Neuron (in vitro differentiated cells): ENCODE measurements at regions not wholly inside any gene's neighbourhood (a gene's known extent, or its start where the extent isn't known, plus 50 kb on each side); places are given as distances from the start of the nearest gene placed in this dataset.

Experiments
- H2AFZ ChIP-seq: one replicate; pipeline ENCODE4 v1.6.1; 2013; ENCODE audit warnings: low read depth, mild to moderate bottlenecking, inconsistent platforms, low read length, moderate library complexity
- H3K27me3 ChIP-seq: one replicate; pipeline ENCODE4 v1.6.1; 2013; ENCODE audit warnings: low read length; ENCODE audit not compliant: insufficient read depth
- H3K36me3 ChIP-seq: one replicate; pipeline ENCODE4 v1.6.1; 2013; ENCODE audit warnings: low read length; ENCODE audit not compliant: insufficient read depth
- H3K4me1 ChIP-seq: one replicate; pipeline ENCODE4 v1.6.1; 2013; ENCODE audit warnings: low read length; ENCODE audit not compliant: insufficient read depth
- H3K4me3 ChIP-seq: 2 replicates; pipeline ENCODE4 v1.5.1; 2013; ENCODE audit warnings: mild to moderate bottlenecking, low read length, moderate library complexity
- H3K9me3 ChIP-seq: one replicate; pipeline ENCODE4 v1.6.1; 2013; ENCODE audit warnings: low read length

GRCh38 chr1:221845650-221846371, 103.9 kb upstream of the DUSP10 start:
- H3K9me3 ChIP-seq, result no peaks in the 10 kb centered on the region
- H3K27me3 ChIP-seq, result no peaks in the 10 kb centered on the region
- no peak overlapping the region for H2AFZ ChIP-seq
- no peak overlapping the region for H3K4me3 ChIP-seq
- no peaks in the 10 kb centered on the region for H3K36me3 ChIP-seq
- no peaks in the 10 kb centered on the region for H3K4me1 ChIP-seq

- H3K9me3 ChIP-seq, result no peaks in the 10 kb centered on the region
- no peak overlapping the region for H3K4me3 ChIP-seq
- H3K27me3 ChIP-seq, result no peaks in the 10 kb centered on the region
- H3K36me3 ChIP-seq, result no peaks in the 10 kb centered on the region
- no peaks in the 10 kb centered on the region for H3K4me1 ChIP-seq
- H2AFZ ChIP-seq, result no peak overlapping the region
These were observed 100.1 kb upstream of the DUSP10 start for GRCh38 chr1:221841983-221842335.

DNA sequence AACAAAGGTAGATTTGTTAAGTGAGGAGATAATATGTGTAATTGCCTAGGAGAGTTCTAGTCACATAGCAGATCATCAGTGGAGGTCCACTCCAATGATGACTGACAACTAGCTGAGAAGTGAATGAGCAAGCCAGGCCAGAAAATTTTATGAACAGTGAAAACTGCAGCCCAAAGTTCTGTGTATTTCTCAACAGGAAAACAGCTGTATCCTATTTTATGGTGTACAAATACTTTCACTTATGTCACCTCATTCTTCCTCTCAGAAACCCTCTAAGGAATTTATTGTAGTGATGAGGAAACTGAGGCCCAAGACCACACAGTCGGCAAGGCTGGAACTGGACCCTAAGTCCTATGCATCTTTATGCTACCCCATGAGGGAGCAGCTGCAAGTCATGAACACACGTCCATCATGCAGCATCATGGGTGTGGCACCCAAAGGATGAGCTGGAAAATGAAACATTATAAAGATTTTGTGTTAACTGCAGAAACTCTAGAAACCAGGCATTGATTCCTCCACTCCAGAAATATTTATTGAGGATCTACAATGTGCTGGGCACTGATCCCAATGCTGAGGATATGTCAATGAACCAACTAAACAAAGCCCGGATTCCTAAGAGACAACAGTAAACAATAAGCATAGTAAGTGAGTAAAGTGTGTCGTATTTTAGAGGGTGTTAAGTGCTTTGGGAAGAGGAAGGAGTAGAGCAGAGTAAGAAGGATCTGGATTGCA, 99.5 kb upstream of the DUSP10 start:
- Histone ChIP-seq H2AFZ (no peak overlapping the region), H3K9me3 (no peaks in the 10 kb centered on the region), H3K27me3 (no peaks in the 10 kb centered on the region), H3K36me3 (no peaks in the 10 kb centered on the region), H3K4me1 (no peaks in the 10 kb centered on the region), H3K4me3 (no peak overlapping the region)

DNA sequence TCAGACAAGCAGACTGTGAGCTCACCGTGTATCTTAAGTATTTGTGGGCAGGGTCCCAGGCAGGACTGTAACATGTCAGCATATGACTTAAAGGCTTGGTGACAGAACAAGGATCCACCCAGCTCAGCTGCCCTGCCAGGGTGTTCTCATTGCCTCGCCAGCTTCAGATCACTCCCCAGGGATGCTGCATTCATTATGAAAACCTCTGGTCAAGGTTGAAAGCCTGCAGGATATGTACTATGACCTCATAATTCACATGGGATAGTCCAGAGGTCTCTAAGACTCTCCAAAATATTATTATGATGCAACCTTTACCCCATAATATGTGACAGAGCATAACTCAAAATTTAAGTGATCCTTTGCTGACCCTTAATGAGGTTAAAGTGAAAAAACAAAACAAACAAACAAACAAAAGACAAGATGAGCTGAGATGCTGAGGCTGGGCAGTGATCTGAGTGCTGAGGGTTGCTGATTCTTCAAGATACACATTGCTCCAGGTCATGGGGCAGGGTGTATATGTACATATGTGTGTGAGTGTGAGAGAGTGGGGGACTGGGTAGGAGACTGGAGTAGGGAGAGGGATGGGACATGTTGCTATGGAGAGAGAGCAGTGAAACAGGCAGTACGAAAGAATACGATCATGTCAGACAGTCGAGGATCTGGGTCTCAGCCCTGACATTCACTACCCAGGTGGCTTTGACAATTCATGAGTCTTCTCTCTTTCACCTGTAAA, 98.8 kb upstream of the DUSP10 start:
- H3K36me3 ChIP-seq, result no peaks in the 10 kb centered on the region
- H3K4me1 ChIP-seq, result no peaks in the 10 kb centered on the region
- no peaks in the 10 kb centered on the region for H3K9me3 ChIP-seq
- no peak overlapping the region for H2AFZ ChIP-seq
- no peaks in the 10 kb centered on the region for H3K27me3 ChIP-seq
- no peak overlapping the region for H3K4me3 ChIP-seq

GRCh38 chr1:221839782-221840395, 98.0 kb upstream of the DUSP10 start:
- Histone ChIP-seq H3K4me3 (no peak overlapping the region), H3K36me3 (no peaks in the 10 kb centered on the region), H3K9me3 (no peaks in the 10 kb centered on the region), H3K27me3 (no peaks in the 10 kb centered on the region), H2AFZ (no peak overlapping the region), H3K4me1 (no peaks in the 10 kb centered on the region)

DNA sequence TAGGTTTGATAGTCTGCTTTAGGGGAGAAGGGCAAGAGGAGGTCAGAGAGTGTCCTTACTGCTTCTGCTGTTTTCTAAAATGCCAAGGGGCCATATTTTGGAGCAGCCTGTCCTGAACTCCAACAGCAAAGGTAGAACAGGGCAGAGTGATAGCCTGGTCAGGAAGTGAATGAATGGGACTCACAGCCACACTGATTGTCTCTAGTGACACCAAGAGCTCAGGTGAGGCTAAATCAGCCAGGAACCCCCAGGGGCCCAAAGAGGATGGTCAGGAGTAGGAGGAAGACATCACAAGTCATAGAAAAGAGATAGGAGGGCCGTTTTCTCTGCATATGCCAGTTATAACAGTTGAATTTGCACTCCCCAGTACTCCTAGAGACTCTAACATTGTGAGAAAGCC, 97.4 kb upstream of the DUSP10 start:
- H3K9me3 ChIP-seq, result no peaks in the 10 kb centered on the region
- H3K27me3 ChIP-seq, result no peaks in the 10 kb centered on the region
- no peak overlapping the region for H2AFZ ChIP-seq
- no peak overlapping the region for H3K4me3 ChIP-seq
- H3K36me3 ChIP-seq, result no peaks in the 10 kb centered on the region
- no peaks in the 10 kb centered on the region for H3K4me1 ChIP-seq

- no peak overlapping the region for H3K4me3 ChIP-seq
- H3K27me3 ChIP-seq, result no peaks in the 10 kb centered on the region
- no peaks in the 10 kb centered on the region for H3K9me3 ChIP-seq
- no peaks in the 10 kb centered on the region for H3K4me1 ChIP-seq
- H2AFZ ChIP-seq, result no peak overlapping the region
- H3K36me3 ChIP-seq, result no peaks in the 10 kb centered on the region
These were observed 96.0 kb upstream of the DUSP10 start for GRCh38 chr1:221837896-221838295.

DNA sequence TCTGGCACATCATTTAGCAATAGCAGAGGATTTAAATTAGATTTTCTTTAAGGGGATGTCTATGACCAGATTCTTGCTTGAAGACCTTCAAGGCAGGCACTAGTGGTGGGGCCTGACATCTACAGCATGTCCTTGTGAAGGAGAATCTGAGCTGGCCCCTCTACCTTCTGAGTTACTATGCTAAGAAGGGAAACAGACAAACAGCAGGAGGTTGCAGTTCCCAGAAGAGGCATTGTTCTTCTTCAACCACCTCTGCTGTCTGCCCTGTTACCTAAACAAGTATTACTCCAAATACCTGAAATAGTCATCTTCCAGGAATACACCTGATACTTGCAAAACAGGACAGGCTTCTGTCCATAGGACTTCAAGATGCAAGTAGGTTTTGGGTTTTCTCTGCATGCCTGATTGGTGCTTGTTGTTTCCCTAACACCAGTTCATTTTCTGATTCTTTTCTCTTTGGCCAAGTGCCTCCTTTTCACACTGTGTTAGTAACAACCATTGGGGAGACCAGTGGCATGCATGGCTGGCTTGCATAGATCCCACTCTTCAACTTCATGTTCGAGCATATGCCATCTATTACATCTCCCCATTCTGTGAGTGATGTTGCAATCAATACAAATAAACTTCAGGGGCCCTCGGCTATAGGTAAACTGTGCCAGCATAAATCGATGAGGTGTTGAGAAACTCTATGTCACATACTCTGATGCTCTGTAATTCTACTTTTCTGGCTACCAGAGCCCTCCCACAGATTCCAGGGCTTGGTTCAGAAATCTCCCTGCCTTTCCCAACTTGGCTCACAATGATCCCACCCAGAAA, 93.0 kb upstream of the DUSP10 start:
- H3K4me1 ChIP-seq, result no peaks in the 10 kb centered on the region

DNA sequence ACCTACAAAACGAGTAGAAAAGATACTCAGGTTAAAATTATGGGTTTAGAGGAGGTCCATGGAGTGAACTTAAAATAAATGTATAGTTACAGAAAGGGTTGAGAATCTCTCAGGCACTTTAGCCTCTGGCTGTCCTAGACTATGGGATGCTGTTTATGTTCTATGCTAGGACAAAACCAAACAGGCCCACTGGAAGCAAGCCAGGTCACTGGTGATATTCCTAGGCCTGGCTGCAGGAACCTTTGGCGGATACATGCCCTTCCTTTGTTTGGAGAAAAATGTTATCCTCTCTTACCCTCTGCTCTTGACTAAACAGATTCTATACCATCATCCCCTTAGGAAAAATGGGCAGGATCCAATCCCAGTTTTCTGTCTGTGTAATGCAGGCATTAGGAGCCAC, 90.7 kb upstream of the DUSP10 start:
- no peaks in the 10 kb centered on the region for H3K36me3 ChIP-seq
- H3K4me3 ChIP-seq, result no peak overlapping the region

More for the DNA sequence above, 93.0 kb upstream of the DUSP10 start:
- Histone ChIP-seq H3K36me3 (no peaks in the 10 kb centered on the region), H2AFZ (no peak overlapping the region), H3K4me3 (no peak overlapping the region), H3K9me3 (no peaks in the 10 kb centered on the region), H3K27me3 (no peaks in the 10 kb centered on the region)

GRCh38 chr1:221832151-221832550, 90.3 kb upstream of the DUSP10 start:
- Histone ChIP-seq H3K4me1 (no peaks in the 10 kb centered on the region), H2AFZ (no peak overlapping the region), H3K9me3 (no peaks in the 10 kb centered on the region)

More for the DNA sequence above, 90.7 kb upstream of the DUSP10 start:
- no peaks in the 10 kb centered on the region for H3K4me1 ChIP-seq
- H3K27me3 ChIP-seq, result no peaks in the 10 kb centered on the region
- H3K9me3 ChIP-seq, result no peaks in the 10 kb centered on the region
- H2AFZ ChIP-seq, result no peak overlapping the region

GRCh38 chr1:221829327-221830015, 87.6 kb upstream of the DUSP10 start:
- no peak overlapping the region for H3K4me3 ChIP-seq
- H2AFZ ChIP-seq, result no peak overlapping the region
- no peaks in the 10 kb centered on the region for H3K4me1 ChIP-seq
- no peaks in the 10 kb centered on the region for H3K36me3 ChIP-seq
- no peaks in the 10 kb centered on the region for H3K27me3 ChIP-seq
- no peaks in the 10 kb centered on the region for H3K9me3 ChIP-seq

More at GRCh38 chr1:221832151-221832550, 90.3 kb upstream of the DUSP10 start:
- H3K36me3 ChIP-seq, result no peaks in the 10 kb centered on the region
- no peak overlapping the region for H3K4me3 ChIP-seq
- no peaks in the 10 kb centered on the region for H3K27me3 ChIP-seq

DNA sequence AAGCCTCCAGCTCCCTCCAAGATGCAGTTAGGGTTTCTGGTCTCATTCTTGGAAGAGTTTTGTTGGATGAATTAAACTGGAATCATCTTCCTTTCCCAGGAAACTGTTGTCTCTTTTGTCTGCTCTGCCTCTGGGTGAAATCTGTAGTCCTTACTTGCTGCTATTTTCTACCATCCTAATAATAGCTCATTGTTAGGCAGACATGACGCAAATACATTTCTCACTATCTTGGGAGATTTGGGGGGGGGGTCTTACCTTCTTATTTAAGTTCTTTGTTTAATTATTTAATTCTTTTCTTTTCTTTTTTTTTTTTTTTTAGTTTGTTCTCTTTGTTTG, 85.4 kb upstream of the DUSP10 start:
- H2AFZ ChIP-seq, result no peak overlapping the region
- no peaks in the 10 kb centered on the region for H3K36me3 ChIP-seq
- no peak overlapping the region for H3K4me3 ChIP-seq
- no peaks in the 10 kb centered on the region for H3K4me1 ChIP-seq
- no peaks in the 10 kb centered on the region for H3K9me3 ChIP-seq
- H3K27me3 ChIP-seq, result no peaks in the 10 kb centered on the region
